Adrenal gland (tissue), 9 donors: ENCODE measurements at regions not wholly inside any gene's neighbourhood (a gene's known extent, or its start where the extent isn't known, plus 50 kb on each side); places are given as distances from the start of the nearest gene placed in this dataset.

Source experiments
- DNase-seq, 7 donors: peaks; one replicate each; pipeline ENCODE4 v3.0.0-alpha.2; 2019 to 2020
- H3K27ac ChIP-seq, 5 donors: fragments of 200-600 bp; sonication (generic) in 4 of 5; 1 replicate in 3 of 5; 2 replicates in 2 of 5; pipeline versions ENCODE4 v1.5.1 to v1.8.0; 2016 to 2020; ENCODE audit warnings: mild to moderate bottlenecking in 1 of 5
- H3K27me3 ChIP-seq: fragments of 200-600 bp; 2 replicates; pipeline ENCODE4 v1.8.0; 2021
- H3K36me3 ChIP-seq, 2 donors: fragments of 200-600 bp; replicated peaks in 1 of 2; 1 replicate in 1 of 2; 2 replicates in 1 of 2; pipeline versions ENCODE4 v1.5.1 to v1.8.0; 2018 to 2022
- H3K4me1 ChIP-seq, 2 donors: fragments of 200-600 bp; replicated peaks in 1 of 2; 1 replicate in 1 of 2; 2 replicates in 1 of 2; pipeline versions ENCODE4 v1.5.1 to v1.8.0; 2018 to 2021
- H3K4me3 ChIP-seq, 4 donors: fragments of 200-600 bp; sonication (generic) in 3 of 4; one replicate each; pipeline ENCODE4 v1.5.1; 2016 to 2018
- H3K9me3 ChIP-seq, 3 donors: fragments of 200-600 bp; sonication (generic) in 1 of 3; replicated peaks in 1 of 3; 1 replicate in 2 of 3; 2 replicates in 1 of 3; pipeline versions ENCODE4 v1.5.1 to v1.8.0; 2016 to 2021
- CTCF ChIP-seq, 6 experiments: fragments of 450-650 bp in 4 of 6; fragments of 200-600 bp in 2 of 6; sonication (generic) in 1 of 6; IDR thresholded peaks; 1 replicate in 5 of 6; 2 replicates in 1 of 6; pipeline versions ENCODE4 v1.5.1 to v1.8.0; 2016 to 2021; ENCODE audit warnings: antibody characterized with exemption in 6 of 6, mild to moderate bottlenecking in 2 of 6, moderate library complexity in 1 of 6
- POLR2A ChIP-seq, 2 donors: fragments of 450-650 bp; IDR thresholded peaks; one replicate each; pipeline ENCODE4 v1.6.1; 2017; ENCODE audit warnings: antibody characterized with exemption in 2 of 2, mild to moderate bottlenecking in 2 of 2, moderate library complexity in 1 of 2
- WGBS, 4 donors: extraction: QIAGEN DNeasy Blood & Tissue Kit in 2 of 4; methylation state at CpG; one replicate each; pipeline versions ENCODE4 v1.1.5 to v1.1.7; 2013 to 2017; 5-methylcytosine and 5-hydroxymethylcytosine counted together
- intact Hi-C, 2 donors: fragments of 100-400 bp; cut with DNase I; formaldehyde crosslinking; loops; one replicate each; pipeline versions ENCODE4 v1.14.1 to v1.15.0; 2022 to 2023
- donor health status: healthy with polysubstance abuse.
- donor health status: Bipolar disorder and iron deficiency.
- donor health status: DM: yes; HTN: yes; CAD: no.
- donor health status: DM: no; HTN: no; CAD: no.
- donor health status: DM: no; HTN: no; CAD: no.

DNA sequence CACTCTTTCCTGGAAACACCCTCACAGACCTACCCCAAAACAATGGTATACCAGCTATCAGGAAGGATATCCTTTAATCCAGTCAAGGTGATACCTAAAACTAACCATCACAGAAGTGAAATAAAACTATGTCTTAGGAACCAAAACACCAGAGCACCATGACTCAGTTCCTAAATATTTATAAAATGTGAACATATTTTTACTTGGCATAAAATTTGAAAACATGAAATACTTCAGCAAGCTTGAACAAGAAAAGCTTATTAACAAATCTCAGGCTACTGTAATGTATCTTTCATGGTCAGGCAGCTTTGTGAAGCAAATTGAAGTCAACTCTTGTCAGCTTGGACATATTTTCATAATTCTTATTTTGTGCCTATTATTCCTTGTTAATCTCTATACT, 440.8 kb upstream of the CDH20 start:
- no peak for DNase-seq
- Histone ChIP-seq H3K27me3 (no peaks in the 10 kb centered on the region), H3K4me3 (no peak overlapping the region), H3K4me1 (no peaks in the 10 kb centered on the region), H3K27ac (no peak overlapping the region), H3K36me3 (no peaks in the 10 kb centered on the region), H3K9me3 (no peaks in the 10 kb centered on the region)
- intact Hi-C loops: no loop called here
- TF ChIP-seq CTCF (IDR thresholded peaks at IDR 0.05): no peak
- TF ChIP-seq POLR2A (IDR thresholded peaks at IDR 0.05): no peak

DNA sequence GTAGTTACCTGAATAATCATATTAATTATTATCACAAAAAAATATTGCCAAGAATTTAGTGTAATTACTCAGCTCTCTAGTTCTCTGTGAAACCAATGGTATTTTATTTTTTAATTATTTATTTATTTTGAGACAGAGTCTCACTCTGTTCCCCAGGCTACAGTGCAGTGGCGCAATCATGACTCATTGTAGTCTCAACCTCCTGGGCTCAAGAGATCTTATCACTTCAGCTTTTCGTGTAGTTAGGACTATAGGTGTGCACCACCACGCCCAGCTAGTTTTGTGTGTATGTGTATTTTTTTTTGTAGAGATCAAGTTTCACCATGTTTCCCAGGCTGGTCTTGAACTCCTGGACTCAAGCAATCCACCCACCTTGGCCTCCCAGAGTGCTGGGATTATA, 440.4 kb upstream of the CDH20 start:
- Histone ChIP-seq H3K4me3 (no peak overlapping the region), H3K9me3 (no peaks in the 10 kb centered on the region), H3K4me1 (no peaks in the 10 kb centered on the region), H3K27me3 (no peaks in the 10 kb centered on the region), H3K27ac (no peak overlapping the region), H3K36me3 (no peaks in the 10 kb centered on the region)
- DNase-seq: peak in 1 of 7 donors; percentile 2
- TF ChIP-seq POLR2A (IDR thresholded peaks at IDR 0.05) (no peak), CTCF (IDR thresholded peaks at IDR 0.05) (no peak)
- intact Hi-C loops: no loop called here
- WGBS, 4 donors: 72 to 79% (median 76%) methylated on average over 3 of the region's 3 CpGs

DNA sequence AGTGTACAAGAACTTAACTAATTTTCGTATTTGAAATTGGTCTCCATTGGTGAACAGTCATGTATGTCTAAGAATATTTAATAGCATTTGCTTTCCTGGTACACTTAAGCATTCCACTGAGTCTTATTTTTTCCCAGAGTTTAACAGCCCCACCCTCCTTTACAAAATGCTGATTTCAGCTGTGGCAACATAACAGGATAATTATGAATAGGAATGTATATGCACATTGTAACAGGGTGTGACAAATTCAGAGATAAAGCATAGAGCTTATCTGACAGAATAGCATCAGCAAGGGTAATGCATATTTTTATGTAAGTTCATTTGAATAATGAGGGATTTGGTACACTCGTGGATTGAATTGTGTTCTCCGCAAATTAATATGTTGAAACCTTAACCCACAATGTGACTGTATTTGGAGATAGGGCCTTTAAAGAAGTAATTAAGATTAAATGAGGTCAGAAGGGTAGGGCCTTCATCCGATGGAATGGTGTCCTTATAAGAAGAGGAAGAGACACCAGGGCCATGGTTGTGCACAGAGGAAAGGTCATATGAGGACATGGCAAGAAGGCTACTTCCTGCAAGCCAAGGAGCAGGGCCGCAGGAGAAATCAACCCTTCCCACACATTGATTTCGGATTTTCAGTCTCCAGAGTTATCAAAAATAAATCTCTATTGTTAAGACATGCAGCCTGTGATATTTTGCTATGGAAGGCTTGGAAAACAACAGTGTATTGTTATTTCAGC, 439.7 kb upstream of the CDH20 start:
- WGBS, 4 donors: 76 to 81% (median 79%) methylated on average over 6 of the region's 6 CpGs

DNA sequence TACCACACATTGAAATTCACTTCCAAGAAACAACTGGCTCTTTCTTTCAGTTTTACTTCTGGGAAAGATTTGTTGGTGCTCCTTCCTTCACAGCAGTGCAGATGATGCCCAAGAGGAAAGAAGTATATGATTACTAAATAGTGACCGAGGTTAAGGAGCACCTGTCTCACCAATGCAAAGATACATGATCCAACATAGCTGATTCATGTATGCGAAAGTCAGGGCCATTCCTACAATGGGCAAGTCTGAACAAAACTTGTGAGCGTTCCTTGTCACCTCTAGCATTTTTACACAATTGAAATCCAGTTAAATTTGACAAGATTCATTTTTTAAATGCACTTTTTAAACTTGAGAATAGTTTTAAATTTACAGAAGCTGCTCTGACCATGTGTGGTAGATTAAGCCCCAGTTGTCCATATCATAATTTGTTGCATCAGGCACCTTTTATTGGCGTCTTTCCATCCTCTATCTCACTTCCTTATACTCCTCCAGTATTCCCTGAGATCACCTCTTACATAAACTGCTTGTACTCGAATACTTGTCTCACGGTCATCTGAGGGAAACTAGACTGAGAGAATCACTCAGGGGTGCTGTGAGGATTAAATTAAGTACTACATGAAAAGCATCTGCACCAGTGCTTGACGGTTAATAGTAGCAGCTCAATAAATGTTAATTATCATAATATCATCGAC, 438.8 kb upstream of the CDH20 start:
- no peaks in the 10 kb centered on the region for H3K27me3 ChIP-seq
- no peaks in the 10 kb centered on the region for H3K9me3 ChIP-seq
- no peaks in the 10 kb centered on the region for H3K36me3 ChIP-seq
- intact Hi-C loops: no loop called here
- H3K27ac ChIP-seq: no peak overlapping the region
- no peak for DNase-seq
- no peak overlapping the region for H3K4me3 ChIP-seq
- TF ChIP-seq CTCF (IDR thresholded peaks at IDR 0.05): no peak
- no peak for TF ChIP-seq POLR2A (IDR thresholded peaks at IDR 0.05)
- 77 to 83% (median 82%) methylated on average over 8 of the region's 8 CpGs for WGBS, 4 donors
- no peaks in the 10 kb centered on the region for H3K4me1 ChIP-seq

More for the DNA sequence above, 439.7 kb upstream of the CDH20 start:
- no peaks in the 10 kb centered on the region for H3K27me3 ChIP-seq
- no peaks in the 10 kb centered on the region for H3K4me1 ChIP-seq
- no peak overlapping the region for H3K4me3 ChIP-seq
- no peaks in the 10 kb centered on the region for H3K9me3 ChIP-seq
- intact Hi-C loops: no loop called here
- no peak for DNase-seq
- TF ChIP-seq CTCF (IDR thresholded peaks at IDR 0.05) (no peak), POLR2A (IDR thresholded peaks at IDR 0.05) (no peak)
- H3K36me3 ChIP-seq: no peaks in the 10 kb centered on the region
- H3K27ac ChIP-seq: no peak overlapping the region
